GM13976 (cell line): ENCODE measurements at regions not wholly inside any gene's neighbourhood (a gene's known extent, or its start where the extent isn't known, plus 50 kb on each side); places are given as distances from the start of the nearest gene placed in this dataset.

Source experiments
- DNase-seq: peaks from one replicate; pipeline ENCODE4 v3.0.0; 2012; ENCODE audit warnings: low spot score
- CTCF ChIP-seq: IDR thresholded peaks from 2 replicates; pipeline ENCODE4 v1.5.1; 2012; ENCODE audit warnings: borderline replicate concordance, mild to moderate bottlenecking; ENCODE audit not compliant: insufficient read depth; ENCODE audit errors: extremely low read depth, missing control alignments, control extremely low read depth
- in situ Hi-C: fragments of 300-500 bp; cut with MboI; formaldehyde crosslinking; loops from one replicate; pipeline ENCODE4 v1.12.0; 2022; ENCODE audit warnings: low sequenced_read_pairs, mixed read lengths, inconsistent platforms; ENCODE audit not compliant: unreplicated experiment

GRCh38 chr7:46533946-46534345, 612.9 kb upstream of the IGFBP3 start:
- no peak for TF ChIP-seq CTCF
- in situ Hi-C loops: no loop called here
- DNase-seq: no peak

GRCh38 chr7:46532571-46532970, 611.5 kb upstream of the IGFBP3 start:
- in situ Hi-C loops: no loop called here
- no peak for TF ChIP-seq CTCF
- DNase-seq: no peak

- DNase-seq: no peak
- no peak for TF ChIP-seq CTCF
- in situ Hi-C loops: no loop called here
Observed at GRCh38 chr7:46530081-46530750, 609.1 kb upstream of the IGFBP3 start.

- no peak for TF ChIP-seq CTCF
- DNase-seq: no peak
- in situ Hi-C loops: no loop called here
Observed at GRCh38 chr7:46527360-46527759, 606.3 kb upstream of the IGFBP3 start.

GRCh38 chr7:46525876-46526275, 604.8 kb upstream of the IGFBP3 start:
- DNase-seq: no peak
- in situ Hi-C loops: no loop called here
- no peak for TF ChIP-seq CTCF

- no peak for TF ChIP-seq CTCF
- DNase-seq: no peak
- in situ Hi-C loops: no loop called here
Observed at GRCh38 chr7:46524350-46524749, 603.3 kb upstream of the IGFBP3 start.

- in situ Hi-C loops: no loop called here
- no peak for TF ChIP-seq CTCF
- DNase-seq: no peak
Observed at GRCh38 chr7:46522354-46522906, 601.4 kb upstream of the IGFBP3 start.
